GM12864 (cell line): ENCODE measurements at regions not wholly inside any gene's neighbourhood (a gene's known extent, or its start where the extent isn't known, plus 50 kb on each side); places are given as distances from the start of the nearest gene placed in this dataset.

Experiments used
- DNase-seq: peaks from one replicate; pipeline ENCODE4 v3.0.0-alpha.2; 2011; ENCODE audit warnings: low read depth
- H3K4me3 ChIP-seq: 2 replicates; pipeline ENCODE4 v1.5.1; 2011; ENCODE audit warnings: mild to moderate bottlenecking, low read depth, low read length, control low read depth
- CTCF ChIP-seq: IDR thresholded peaks from 2 replicates; pipeline ENCODE4 v1.5.1; 2011; ENCODE audit warnings: low read depth, mild to moderate bottlenecking, moderate library complexity, low read length, control low read depth, inconsistent platforms; ENCODE audit errors: missing control alignments

DNA sequence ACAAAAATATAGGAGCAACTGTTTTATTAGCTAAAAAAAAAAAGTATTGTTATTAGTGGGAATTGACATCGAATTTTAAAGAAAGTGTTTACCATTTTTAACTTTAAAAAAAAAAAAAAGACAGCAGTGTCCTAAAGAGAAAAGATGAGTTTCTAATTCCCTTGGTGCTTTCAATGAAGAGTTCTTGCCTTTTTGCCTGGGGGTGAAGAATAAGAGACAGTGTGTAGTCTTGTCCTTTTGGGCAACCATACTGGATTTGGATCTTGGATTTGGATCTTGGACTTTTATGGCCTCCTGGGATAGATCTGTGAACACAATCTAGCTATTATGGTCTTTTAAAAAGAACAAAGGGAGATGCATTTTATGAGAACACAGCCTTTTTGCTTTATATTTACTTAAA is 60.2 kb upstream of the GLS start:
- no peak for DNase-seq
- no peak for TF ChIP-seq CTCF
- no peak overlapping the region for H3K4me3 ChIP-seq

- TF ChIP-seq CTCF, result no peak
- DNase-seq, result no peak
- no peak overlapping the region for H3K4me3 ChIP-seq
Measured at GRCh38 chr2:190822043-190822442, 58.6 kb upstream of the GLS start.

- H3K4me3 ChIP-seq, result no peak overlapping the region
- no peak for TF ChIP-seq CTCF
- no peak for DNase-seq
Measured at GRCh38 chr2:190827720-190828119, 52.9 kb upstream of the GLS start.

DNA sequence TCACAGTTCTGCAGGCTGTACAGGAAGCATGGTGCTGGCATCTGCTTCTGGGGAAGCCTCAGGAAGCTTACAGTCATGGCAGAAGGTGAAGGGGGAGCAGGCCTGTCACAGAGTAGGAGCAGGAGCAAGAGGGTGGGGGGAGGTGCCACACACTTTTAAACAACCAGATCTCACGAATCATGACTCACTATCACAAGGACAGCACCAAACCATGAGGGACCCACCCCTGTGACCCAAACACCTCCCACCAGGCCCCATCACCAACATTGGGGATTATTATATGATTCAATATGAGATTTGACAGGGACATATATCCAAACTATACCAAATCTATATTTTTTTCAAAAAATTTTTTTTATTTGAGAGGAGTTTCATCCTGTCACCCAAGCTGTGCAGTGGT is 51.0 kb upstream of the GLS start:
- no peak overlapping the region for H3K4me3 ChIP-seq
- no peak for DNase-seq
- no peak for TF ChIP-seq CTCF
